HG03565 (cell line): ENCODE measurements at regions not wholly inside any gene's neighbourhood (a gene's known extent, or its start where the extent isn't known, plus 50 kb on each side); places are given as distances from the start of the nearest gene placed in this dataset.

Experiments
- ATAC-seq: cut with Tn5 transposase; IDR thresholded peaks from one replicate; pipeline ENCODE4 v1.9.1; 2021; ENCODE audit warnings: mild to moderate bottlenecking, moderate library complexity; ENCODE audit not compliant: unreplicated experiment

DNA sequence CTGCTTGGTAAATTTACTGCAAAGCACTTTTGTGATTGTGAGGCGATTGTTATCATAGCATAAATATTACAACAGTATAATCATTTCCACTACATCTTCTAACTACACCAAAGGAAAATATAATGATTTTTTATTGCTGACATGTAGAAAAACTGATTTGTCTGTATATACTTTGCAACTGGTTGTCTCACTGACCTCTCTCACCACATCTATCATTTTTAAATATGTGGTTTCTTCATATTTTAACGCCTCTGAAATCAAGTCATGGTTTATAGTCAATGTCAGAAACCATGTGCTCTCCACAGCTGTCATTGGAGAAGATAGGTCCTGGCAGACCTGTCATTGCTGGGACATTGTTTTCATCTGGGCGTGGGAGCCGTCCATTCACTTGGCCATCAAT lies 315.4 kb upstream of the KLF6 start:
- no peak for ATAC-seq

GRCh38 chr10:4099202-4099601 lies 314.2 kb upstream of the KLF6 start:
- no peak for ATAC-seq

DNA sequence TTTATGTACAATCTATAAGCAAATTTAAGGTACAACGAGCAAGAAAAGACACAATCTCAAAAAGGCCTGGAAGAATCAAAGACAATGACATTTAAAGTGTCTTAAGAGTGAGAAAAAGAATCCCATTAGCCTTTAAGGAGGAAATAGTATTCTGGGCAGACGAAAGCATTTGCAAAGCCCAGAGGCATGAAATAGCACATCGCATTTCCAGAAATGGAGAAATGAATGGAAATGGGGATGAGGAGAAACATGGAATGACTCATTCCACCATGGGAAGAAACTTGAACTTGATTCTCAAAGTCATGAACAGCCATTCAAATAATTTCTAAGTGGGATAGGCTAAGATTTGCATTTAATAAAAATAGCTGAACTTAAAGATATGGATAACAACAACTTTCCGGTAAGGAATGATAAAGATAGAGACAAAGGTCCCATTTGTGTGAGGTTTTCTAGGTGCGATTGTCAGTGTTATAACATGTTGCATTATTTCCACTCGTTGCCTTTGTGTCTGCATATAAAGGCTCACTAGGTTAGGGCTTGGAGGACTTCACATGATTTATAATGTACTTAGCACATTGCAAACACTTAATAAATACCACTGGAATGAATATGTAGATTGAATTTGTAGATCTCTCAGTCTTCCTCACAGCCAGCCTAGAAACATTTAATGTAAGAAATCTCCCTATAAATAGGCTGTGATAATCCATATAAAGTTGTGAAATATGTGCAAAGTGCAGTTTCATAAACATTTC lies 310.3 kb upstream of the KLF6 start:
- no peak for ATAC-seq

DNA sequence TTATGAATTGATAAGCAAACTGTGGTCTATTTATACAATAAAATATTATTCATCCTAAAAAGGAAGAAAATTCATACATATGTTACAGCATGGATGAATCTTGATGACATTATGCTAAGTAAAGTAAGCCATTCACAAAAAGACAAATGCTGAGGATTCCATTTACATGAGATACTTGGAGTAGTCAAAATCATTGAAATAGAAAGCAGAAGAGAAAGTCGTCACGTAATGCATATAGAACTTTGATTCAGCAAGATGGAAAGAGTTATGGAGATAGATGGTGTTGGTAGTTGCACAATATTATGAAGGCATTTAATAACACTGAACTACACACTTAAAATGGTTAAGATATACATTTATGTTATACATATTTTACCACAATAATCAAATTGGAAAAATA lies 309.7 kb upstream of the KLF6 start:
- ATAC-seq: no peak

- ATAC-seq: no peak
Measured at GRCh38 chr10:4093438-4093837, 308.4 kb upstream of the KLF6 start.

GRCh38 chr10:4088354-4089066 lies 303.5 kb upstream of the KLF6 start:
- no peak for ATAC-seq

- no peak for ATAC-seq
Measured at GRCh38 chr10:4086131-4086898, 301.3 kb upstream of the KLF6 start.

DNA sequence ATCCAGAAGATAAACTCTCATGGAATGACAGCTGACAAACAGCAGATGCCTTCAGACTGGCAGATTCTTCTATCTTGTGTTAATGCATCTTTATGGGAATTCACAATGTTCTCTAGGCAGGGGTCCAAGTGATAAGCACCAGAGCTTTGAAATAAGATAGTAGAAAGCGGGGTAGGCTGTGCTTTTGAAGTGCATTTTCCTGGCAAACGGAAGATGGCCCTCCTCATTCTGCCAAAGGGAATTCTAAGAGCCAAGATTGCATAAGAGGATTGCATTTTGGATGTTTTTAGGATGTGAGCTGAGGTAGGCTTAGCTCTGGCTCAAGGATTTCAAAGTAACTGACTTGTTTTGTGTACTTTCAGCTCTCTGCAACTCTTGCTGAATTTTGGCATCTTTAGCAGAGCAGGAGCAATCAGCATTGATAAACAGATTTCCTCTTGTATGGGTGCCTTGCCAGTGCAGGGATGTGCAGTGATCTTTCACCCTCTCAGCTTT lies 298.5 kb upstream of the KLF6 start:
- ATAC-seq: no peak

- no peak for ATAC-seq
Measured at GRCh38 chr10:4082861-4083260, 297.9 kb upstream of the KLF6 start.

DNA sequence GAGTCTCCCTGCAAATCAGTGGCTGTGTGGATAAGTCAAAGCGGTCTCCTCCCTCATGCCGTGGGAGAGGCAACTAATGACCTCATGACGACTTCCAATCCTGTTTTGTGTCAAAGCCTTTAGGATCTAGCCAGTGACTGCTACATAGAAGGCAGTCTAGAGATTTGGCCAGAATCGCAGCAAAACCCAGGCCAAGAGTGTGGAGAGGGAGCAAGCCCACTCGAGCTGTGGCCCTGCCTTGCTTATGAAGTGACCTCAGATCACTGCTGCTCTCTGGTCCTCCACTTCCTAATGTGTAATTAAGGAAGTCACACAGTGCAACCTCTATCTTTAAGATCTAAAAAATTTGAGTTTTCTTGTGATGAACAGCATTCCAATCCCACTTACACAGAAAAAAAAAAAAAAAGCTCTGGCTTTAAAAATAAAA lies 296.7 kb upstream of the KLF6 start:
- ATAC-seq: no peak

- ATAC-seq: no peak
Measured at GRCh38 chr10:4080225-4080805, 295.3 kb upstream of the KLF6 start.

DNA sequence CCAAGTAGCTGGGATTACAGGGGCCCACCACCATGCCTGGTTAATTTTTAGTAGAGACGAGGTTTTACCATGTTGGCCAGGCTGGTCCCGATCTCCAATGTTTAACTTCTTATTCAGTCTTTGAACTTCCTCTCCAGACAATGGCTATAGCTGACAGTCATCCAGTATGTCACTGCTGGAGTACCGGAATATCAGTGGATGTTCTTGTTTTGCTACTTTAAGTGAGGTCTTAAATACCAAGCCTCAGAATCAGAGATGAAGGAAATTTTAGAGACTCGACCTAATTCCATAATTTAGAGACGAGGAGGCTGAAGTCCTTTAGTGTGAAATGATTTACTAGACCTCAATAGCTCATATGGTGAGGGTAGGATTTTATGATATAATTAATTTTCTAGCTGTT lies 294.8 kb upstream of the KLF6 start:
- ATAC-seq: no peak

DNA sequence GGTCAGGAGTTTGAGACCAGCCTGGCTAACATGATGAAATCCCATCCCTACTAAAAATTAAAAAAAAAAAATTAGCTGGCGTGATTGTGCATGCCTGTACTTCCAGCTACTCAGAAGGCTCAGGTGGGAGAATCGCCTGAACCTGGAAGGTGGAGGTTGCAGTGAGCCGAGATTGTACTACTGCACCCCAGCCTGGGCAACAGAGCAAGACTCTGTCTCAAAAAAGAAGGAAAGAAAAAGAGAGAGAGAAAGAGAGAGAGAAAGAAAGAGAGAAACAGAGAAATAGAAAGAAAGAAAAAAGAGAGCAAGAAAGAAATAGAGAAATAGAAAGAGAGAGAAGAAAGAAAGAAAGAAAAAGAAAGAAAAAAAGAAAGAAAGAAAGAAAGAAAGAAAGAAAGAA lies 292.8 kb upstream of the KLF6 start:
- no peak for ATAC-seq

DNA sequence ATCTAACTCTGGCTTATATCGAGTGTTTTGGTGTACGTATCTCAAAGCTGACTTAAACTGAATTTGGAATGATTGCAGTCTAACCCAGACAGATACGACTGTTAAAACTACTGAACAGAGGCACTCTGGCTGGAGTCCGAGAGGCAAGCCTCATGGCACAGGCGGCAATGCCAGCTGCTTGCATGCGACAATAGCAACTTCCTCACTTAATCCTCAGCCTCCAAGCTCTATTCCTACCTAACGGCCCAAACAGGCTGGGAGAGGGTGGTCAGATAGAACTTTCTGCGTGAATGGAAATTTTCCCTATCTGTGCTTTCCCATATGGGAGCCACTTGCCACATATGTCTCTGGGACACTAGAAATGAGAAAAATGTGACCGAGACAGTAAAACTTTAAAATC lies 292.0 kb upstream of the KLF6 start:
- ATAC-seq: no peak

- ATAC-seq: no peak
Measured at GRCh38 chr10:4075443-4075842, 290.4 kb upstream of the KLF6 start.

DNA sequence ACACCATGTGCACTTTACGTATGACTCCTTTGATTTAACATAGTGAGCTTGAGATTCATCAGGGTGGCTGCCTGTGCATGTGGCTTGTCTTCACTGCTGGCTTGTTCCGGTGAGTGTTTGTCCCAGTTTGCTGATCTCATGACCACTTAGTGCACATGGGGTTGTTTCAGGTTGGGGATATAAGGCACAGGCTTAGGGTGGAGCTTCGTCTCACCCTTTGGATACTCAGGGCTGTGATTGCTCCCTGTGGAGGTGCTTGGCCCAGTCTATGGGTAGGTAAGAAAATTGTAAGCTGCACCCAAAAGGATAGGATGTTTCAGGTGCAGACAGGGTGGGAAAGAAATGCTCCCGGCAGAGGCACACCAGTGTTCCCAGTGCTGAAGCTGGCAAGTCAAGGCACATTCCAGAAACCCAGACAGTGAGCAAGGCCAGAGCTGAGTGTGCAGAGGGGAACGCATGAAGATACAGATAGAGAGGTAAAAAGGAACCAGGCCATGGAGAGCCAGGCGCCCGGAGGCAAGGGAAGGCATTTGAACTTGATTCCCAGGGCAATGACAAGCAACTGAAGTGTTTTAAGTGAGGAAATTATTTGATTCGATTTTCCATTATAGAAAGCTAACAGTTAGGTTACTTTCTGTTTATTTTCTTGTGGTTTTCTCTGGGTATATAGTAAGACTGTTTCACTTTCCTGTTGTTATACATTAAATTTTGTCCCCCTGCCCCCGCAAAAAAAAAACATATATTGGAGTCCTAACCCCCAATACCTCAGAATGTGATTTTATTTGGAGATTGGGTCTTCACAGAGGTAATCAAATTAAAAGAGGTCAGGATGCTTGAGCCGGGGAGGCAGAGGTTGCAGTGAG lies 289.8 kb upstream of the KLF6 start:
- no peak for ATAC-seq

GRCh38 chr10:4073912-4074311 lies 288.9 kb upstream of the KLF6 start:
- no peak for ATAC-seq

GRCh38 chr10:4070921-4071660 lies 286.1 kb upstream of the KLF6 start:
- ATAC-seq: no peak

- ATAC-seq: no peak
Measured at GRCh38 chr10:4070184-4070583, 285.2 kb upstream of the KLF6 start.

GRCh38 chr10:4069491-4069890 lies 284.5 kb upstream of the KLF6 start:
- ATAC-seq: no peak
